ENCODE measurements at regions not wholly inside any gene's neighbourhood (a gene's known extent, or its start where the extent isn't known, plus 50 kb on each side); places are given as distances from the start of the nearest gene placed in this dataset.

GRCh38 chr13:48161530-48162179 is 66.8 kb upstream of the MED4 start (continued):
- TF ChIP-seq U2AF2 (optimal IDR thresholded peaks at IDR 0.05; ENCODE audit: low read depth, low read length): no peak
- no peak for TF ChIP-seq ATF4 (CRISPR knock-in tag; IDR thresholded peaks at IDR 0.05)
- TF ChIP-seq CHD1 (IDR thresholded peaks at IDR 0.05; ENCODE audit: low read length): no peak
- no peak for TF ChIP-seq BRD4 (IDR thresholded peaks at IDR 0.05)
- TF ChIP-seq ZNF197 (CRISPR knock-in tag; IDR thresholded peaks at IDR 0.05; ENCODE audit: low read depth): no peak
- no peak for TF ChIP-seq ELF2 (CRISPR knock-in tag; IDR thresholded peaks at IDR 0.05)
- no peak for TF ChIP-seq PML (IDR thresholded peaks at IDR 0.05; ENCODE audit: low read length)
- no peak for TF ChIP-seq AFF1 (IDR thresholded peaks at IDR 0.05; ENCODE audit: low read depth in 1 of 2, partially characterized antibody in 2 of 2)
- no peak for TF ChIP-seq ZNF3 (CRISPR knock-in tag; IDR thresholded peaks at IDR 0.05)
- TF ChIP-seq ZKSCAN8 (CRISPR knock-in tag; IDR thresholded peaks at IDR 0.05): no peak
- no peak for TF ChIP-seq ELK3 (CRISPR knock-in tag; IDR thresholded peaks at IDR 0.05)
- no peak for TF ChIP-seq RERE (CRISPR knock-in tag; IDR thresholded peaks at IDR 0.05; ENCODE audit: borderline replicate concordance)
- no peak for TF ChIP-seq MTA2 (IDR thresholded peaks at IDR 0.05; ENCODE audit: low read depth)
- no peak for TF ChIP-seq POLR2G (IDR thresholded peaks at IDR 0.05; ENCODE audit: low read depth, low read length)
- no peak for TF ChIP-seq BRF2 (IDR thresholded peaks at IDR 0.05; ENCODE audit: borderline replicate concordance, insufficient read depth, insufficient read length)
- no peak for TF ChIP-seq ZNF41 (CRISPR knock-in tag; conservative IDR thresholded peaks at IDR 0.05)
